HCT116 (cell line): ENCODE measurements at regions not wholly inside any gene's neighbourhood (a gene's known extent, or its start where the extent isn't known, plus 50 kb on each side); places are given as distances from the start of the nearest gene placed in this dataset.

Experiments
- EZH2 ChIP-seq: fragments of 200-600 bp; sonication (generic); IDR thresholded peaks from 2 replicates; pipeline ENCODE4 v1.6.1; 2017; ENCODE audit warnings: antibody characterized with exemption, mixed run types
- EZH2phosphoT487 ChIP-seq: fragments of 200-600 bp; IDR thresholded peaks from 2 replicates; pipeline ENCODE4 v1.6.1; 2018; ENCODE audit warnings: antibody characterized with exemption, borderline replicate concordance
- POLR2A ChIP-seq: IDR thresholded peaks from 2 replicates; pipeline ENCODE4 v1.7.0; 2011; ENCODE audit warnings: borderline replicate concordance; ENCODE audit not compliant: insufficient read depth, insufficient read length; ENCODE audit errors: extremely low read depth
- POLR2AphosphoS5 ChIP-seq: IDR thresholded peaks from 2 replicates; pipeline ENCODE4 v1.6.1; 2011; ENCODE audit warnings: mild to moderate bottlenecking, low read depth, low read length, moderate library complexity
- RAD21 ChIP-seq: IDR thresholded peaks from 2 replicates; pipeline ENCODE4 v1.6.1; 2012; ENCODE audit warnings: low read depth, mild to moderate bottlenecking
- SIN3A ChIP-seq: IDR thresholded peaks from 2 replicates; pipeline ENCODE4 v1.6.1; 2012; ENCODE audit warnings: low read depth
- SP1 ChIP-seq: IDR thresholded peaks from 2 replicates; pipeline ENCODE4 v1.6.1; 2012; ENCODE audit warnings: low read depth
- TCF7L2 ChIP-seq: IDR thresholded peaks from 2 replicates; pipeline ENCODE4 v1.7.0; 2011; ENCODE audit warnings: borderline replicate concordance, inconsistent platforms; ENCODE audit not compliant: insufficient read depth, insufficient read length; ENCODE audit errors: extremely low read depth
- YY1 ChIP-seq: IDR thresholded peaks from 2 replicates; pipeline ENCODE4 v1.6.1; 2011; ENCODE audit warnings: low read length, low read depth, moderate library complexity, mild to moderate bottlenecking; ENCODE audit not compliant: insufficient replicate concordance; ENCODE audit errors: extremely low read depth
- TF ChIP-seq, protein P1 (sequence below), 3 experiments: fragments of 200-600 bp in 1 of 3; sonication (generic) in 1 of 3; IDR thresholded peaks in 2 of 3; conservative IDR thresholded peaks in 1 of 3; 2 replicates each; pipeline ENCODE4 v1.5.1; 2012 to 2017; ENCODE audit warnings: low read depth in 2 of 3, low read length in 2 of 3, antibody characterized with exemption in 1 of 3, borderline replicate concordance in 1 of 3, control low read depth in 1 of 3, mild to moderate bottlenecking in 1 of 3, mixed read lengths in 1 of 3, mixed run types in 1 of 3, moderate library complexity in 1 of 3; ENCODE audit not compliant: insufficient read depth in 1 of 3
- TF ChIP-seq, protein P2 (sequence below): IDR thresholded peaks from 2 replicates; pipeline ENCODE4 v1.6.1; 2012; ENCODE audit warnings: low read depth
- TF ChIP-seq, protein P3 (sequence below): IDR thresholded peaks from 2 replicates; pipeline ENCODE4 v1.6.1; 2012
- TF ChIP-seq, protein P4 (sequence below): IDR thresholded peaks from 2 replicates; pipeline ENCODE4 v1.6.1; 2011; ENCODE audit warnings: mild to moderate bottlenecking, low read length, moderate library complexity; ENCODE audit not compliant: insufficient replicate concordance; ENCODE audit errors: extremely low read depth

DNA sequence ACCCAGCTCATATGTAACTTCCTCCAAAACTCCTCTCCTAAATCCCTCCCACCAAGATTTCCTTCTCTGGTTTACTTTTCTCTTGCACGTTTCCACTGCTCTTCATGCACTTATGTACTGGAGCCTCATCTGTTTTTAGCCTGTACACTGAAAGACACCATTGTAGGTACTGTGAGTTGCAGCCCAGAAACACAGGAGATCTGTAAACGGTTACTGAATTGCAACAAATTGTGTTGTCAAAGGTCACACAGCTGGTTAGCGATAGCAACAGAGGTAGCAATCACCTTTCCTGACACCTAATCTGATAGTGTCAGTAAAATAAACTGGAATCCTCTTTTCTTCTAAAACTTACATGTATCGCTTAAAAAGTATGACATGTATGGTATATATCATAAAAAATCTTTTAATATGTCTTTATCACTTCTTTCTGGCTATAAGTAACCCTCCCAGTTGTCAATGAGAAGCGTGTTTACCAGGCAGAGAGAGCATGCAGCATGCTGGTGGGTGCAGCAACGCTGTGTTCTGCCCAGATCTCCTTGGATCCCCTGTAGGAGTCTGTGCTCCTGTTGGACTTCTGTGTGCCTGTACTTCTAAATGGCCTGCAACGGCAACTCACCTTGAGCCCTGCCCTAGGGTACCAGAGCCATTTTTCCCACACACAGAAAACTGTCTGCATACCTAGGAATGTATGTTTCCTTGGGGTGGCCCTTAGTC lies 121.5 kb upstream of the CPM start:
- TF ChIP-seq, protein P1, sequence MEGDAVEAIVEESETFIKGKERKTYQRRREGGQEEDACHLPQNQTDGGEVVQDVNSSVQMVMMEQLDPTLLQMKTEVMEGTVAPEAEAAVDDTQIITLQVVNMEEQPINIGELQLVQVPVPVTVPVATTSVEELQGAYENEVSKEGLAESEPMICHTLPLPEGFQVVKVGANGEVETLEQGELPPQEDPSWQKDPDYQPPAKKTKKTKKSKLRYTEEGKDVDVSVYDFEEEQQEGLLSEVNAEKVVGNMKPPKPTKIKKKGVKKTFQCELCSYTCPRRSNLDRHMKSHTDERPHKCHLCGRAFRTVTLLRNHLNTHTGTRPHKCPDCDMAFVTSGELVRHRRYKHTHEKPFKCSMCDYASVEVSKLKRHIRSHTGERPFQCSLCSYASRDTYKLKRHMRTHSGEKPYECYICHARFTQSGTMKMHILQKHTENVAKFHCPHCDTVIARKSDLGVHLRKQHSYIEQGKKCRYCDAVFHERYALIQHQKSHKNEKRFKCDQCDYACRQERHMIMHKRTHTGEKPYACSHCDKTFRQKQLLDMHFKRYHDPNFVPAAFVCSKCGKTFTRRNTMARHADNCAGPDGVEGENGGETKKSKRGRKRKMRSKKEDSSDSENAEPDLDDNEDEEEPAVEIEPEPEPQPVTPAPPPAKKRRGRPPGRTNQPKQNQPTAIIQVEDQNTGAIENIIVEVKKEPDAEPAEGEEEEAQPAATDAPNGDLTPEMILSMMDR (IDR thresholded peaks at IDR 0.05 in 2 of 3, conservative IDR thresholded peaks at IDR 0.05 in 1 of 3; ENCODE audit: borderline replicate concordance in 1 of 3, insufficient read depth in 1 of 3, low read depth in 2 of 3, low read length in 2 of 3) = no peak
- TF ChIP-seq EZH2phosphoT487 = no peak
- no peak for TF ChIP-seq POLR2A
- no peak for TF ChIP-seq RAD21
- TF ChIP-seq YY1 = no peak
- TF ChIP-seq EZH2 = no peak
- TF ChIP-seq, protein P2, sequence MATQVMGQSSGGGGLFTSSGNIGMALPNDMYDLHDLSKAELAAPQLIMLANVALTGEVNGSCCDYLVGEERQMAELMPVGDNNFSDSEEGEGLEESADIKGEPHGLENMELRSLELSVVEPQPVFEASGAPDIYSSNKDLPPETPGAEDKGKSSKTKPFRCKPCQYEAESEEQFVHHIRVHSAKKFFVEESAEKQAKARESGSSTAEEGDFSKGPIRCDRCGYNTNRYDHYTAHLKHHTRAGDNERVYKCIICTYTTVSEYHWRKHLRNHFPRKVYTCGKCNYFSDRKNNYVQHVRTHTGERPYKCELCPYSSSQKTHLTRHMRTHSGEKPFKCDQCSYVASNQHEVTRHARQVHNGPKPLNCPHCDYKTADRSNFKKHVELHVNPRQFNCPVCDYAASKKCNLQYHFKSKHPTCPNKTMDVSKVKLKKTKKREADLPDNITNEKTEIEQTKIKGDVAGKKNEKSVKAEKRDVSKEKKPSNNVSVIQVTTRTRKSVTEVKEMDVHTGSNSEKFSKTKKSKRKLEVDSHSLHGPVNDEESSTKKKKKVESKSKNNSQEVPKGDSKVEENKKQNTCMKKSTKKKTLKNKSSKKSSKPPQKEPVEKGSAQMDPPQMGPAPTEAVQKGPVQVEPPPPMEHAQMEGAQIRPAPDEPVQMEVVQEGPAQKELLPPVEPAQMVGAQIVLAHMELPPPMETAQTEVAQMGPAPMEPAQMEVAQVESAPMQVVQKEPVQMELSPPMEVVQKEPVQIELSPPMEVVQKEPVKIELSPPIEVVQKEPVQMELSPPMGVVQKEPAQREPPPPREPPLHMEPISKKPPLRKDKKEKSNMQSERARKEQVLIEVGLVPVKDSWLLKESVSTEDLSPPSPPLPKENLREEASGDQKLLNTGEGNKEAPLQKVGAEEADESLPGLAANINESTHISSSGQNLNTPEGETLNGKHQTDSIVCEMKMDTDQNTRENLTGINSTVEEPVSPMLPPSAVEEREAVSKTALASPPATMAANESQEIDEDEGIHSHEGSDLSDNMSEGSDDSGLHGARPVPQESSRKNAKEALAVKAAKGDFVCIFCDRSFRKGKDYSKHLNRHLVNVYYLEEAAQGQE = no peak
- TF ChIP-seq POLR2AphosphoS5 = no peak
- no peak for TF ChIP-seq SP1
- TF ChIP-seq, protein P3, sequence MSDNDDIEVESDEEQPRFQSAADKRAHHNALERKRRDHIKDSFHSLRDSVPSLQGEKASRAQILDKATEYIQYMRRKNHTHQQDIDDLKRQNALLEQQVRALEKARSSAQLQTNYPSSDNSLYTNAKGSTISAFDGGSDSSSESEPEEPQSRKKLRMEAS = no peak
- TF ChIP-seq SIN3A = no peak
- no peak for TF ChIP-seq TCF7L2
- TF ChIP-seq, protein P4, sequence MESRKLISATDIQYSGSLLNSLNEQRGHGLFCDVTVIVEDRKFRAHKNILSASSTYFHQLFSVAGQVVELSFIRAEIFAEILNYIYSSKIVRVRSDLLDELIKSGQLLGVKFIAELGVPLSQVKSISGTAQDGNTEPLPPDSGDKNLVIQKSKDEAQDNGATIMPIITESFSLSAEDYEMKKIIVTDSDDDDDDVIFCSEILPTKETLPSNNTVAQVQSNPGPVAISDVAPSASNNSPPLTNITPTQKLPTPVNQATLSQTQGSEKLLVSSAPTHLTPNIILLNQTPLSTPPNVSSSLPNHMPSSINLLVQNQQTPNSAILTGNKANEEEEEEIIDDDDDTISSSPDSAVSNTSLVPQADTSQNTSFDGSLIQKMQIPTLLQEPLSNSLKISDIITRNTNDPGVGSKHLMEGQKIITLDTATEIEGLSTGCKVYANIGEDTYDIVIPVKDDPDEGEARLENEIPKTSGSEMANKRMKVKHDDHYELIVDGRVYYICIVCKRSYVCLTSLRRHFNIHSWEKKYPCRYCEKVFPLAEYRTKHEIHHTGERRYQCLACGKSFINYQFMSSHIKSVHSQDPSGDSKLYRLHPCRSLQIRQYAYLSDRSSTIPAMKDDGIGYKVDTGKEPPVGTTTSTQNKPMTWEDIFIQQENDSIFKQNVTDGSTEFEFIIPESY = no peak
